Sigmoid colon (tissue), 4 donors: ENCODE measurements at regions not wholly inside any gene's neighbourhood (a gene's known extent, or its start where the extent isn't known, plus 50 kb on each side); places are given as distances from the start of the nearest gene placed in this dataset.

Experiments used
- EP300 ChIP-seq, 4 donors: sonication (generic); formaldehyde crosslinking; IDR thresholded peaks; one replicate each; pipeline ENCODE4 v1.6.1; 2017; ENCODE audit warnings: antibody characterized with exemption in 4 of 4
- TF ChIP-seq, protein P1 (sequence below), 4 experiments: fragments of 450-650 bp in 3 of 4; fragments of 200-600 bp in 1 of 4; IDR thresholded peaks; one replicate each; pipeline ENCODE4 v1.5.1; 2016 to 2019; ENCODE audit warnings: antibody characterized with exemption in 4 of 4, mild to moderate bottlenecking in 3 of 4, moderate library complexity in 2 of 4

DNA sequence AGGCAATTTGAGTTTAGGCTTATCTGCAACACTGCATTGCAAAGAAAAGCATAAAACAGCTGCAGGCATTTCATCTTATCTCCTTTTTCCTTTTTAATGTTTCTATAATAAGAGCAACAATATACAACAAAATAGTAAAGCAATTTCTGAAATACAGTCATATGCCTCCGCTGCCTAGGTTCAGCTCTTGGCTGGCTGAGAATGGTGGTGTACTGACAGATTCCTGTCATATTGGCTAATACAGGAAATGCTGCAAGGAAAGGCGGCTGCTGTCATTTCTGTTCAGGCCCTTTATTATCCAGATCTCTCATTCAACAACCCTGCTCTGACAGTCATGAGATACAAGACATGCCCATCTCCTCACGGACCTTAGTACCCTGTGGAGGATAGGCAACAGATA, 677.0 kb downstream of the TAF11L14 start:
- no peak for TF ChIP-seq EP300 (IDR thresholded peaks at IDR 0.05)
- TF ChIP-seq, protein P1, sequence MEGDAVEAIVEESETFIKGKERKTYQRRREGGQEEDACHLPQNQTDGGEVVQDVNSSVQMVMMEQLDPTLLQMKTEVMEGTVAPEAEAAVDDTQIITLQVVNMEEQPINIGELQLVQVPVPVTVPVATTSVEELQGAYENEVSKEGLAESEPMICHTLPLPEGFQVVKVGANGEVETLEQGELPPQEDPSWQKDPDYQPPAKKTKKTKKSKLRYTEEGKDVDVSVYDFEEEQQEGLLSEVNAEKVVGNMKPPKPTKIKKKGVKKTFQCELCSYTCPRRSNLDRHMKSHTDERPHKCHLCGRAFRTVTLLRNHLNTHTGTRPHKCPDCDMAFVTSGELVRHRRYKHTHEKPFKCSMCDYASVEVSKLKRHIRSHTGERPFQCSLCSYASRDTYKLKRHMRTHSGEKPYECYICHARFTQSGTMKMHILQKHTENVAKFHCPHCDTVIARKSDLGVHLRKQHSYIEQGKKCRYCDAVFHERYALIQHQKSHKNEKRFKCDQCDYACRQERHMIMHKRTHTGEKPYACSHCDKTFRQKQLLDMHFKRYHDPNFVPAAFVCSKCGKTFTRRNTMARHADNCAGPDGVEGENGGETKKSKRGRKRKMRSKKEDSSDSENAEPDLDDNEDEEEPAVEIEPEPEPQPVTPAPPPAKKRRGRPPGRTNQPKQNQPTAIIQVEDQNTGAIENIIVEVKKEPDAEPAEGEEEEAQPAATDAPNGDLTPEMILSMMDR (IDR thresholded peaks at IDR 0.05), result no peak
